KMS-11 (cell line): ENCODE measurements at regions not wholly inside any gene's neighbourhood (a gene's known extent, or its start where the extent isn't known, plus 50 kb on each side); places are given as distances from the start of the nearest gene placed in this dataset.

ENCODE experiments used
- H2AFZ ChIP-seq: fragments of 200-600 bp; sonication (generic); 2 replicates; pipeline ENCODE4 v1.6.1; 2016; ENCODE audit warnings: antibody characterized with exemption, mixed run types, low read depth
- H3K27ac ChIP-seq: fragments of 200-600 bp; sonication (generic); 2 replicates; pipeline ENCODE4 v1.6.1; 2016; ENCODE audit warnings: mild to moderate bottlenecking, mixed run types
- H3K27me3 ChIP-seq: fragments of 200-600 bp; sonication (generic); 2 replicates; pipeline ENCODE4 v1.6.1; 2017; ENCODE audit warnings: mild to moderate bottlenecking, low read depth, mixed run types, moderate library complexity; ENCODE audit not compliant: insufficient read depth
- H3K36me3 ChIP-seq: fragments of 200-600 bp; sonication (generic); 2 replicates; pipeline ENCODE4 v1.6.1; 2017; ENCODE audit warnings: mild to moderate bottlenecking, mixed run types; ENCODE audit not compliant: insufficient read depth
- H3K4me1 ChIP-seq: fragments of 200-600 bp; sonication (generic); 2 replicates; pipeline ENCODE4 v1.6.1; 2016; ENCODE audit warnings: mild to moderate bottlenecking, low read depth, mixed run types; ENCODE audit not compliant: poor library complexity, severe bottlenecking
- H3K4me2 ChIP-seq: fragments of 200-600 bp; sonication (generic); 2 replicates; pipeline ENCODE4 v1.7.0; 2016; ENCODE audit warnings: mild to moderate bottlenecking, mixed run types
- H3K4me3 ChIP-seq: fragments of 200-600 bp; sonication (generic); IDR thresholded peaks from 2 replicates; pipeline ENCODE4 v1.6.1; 2017; ENCODE audit warnings: low read depth, low read length, mixed read lengths; ENCODE audit not compliant: insufficient read depth
- H3K79me2 ChIP-seq: fragments of 200-600 bp; sonication (generic); 2 replicates; pipeline ENCODE4 v1.6.1; 2016; ENCODE audit warnings: low read depth, mixed run types; ENCODE audit not compliant: insufficient read depth
- H3K9ac ChIP-seq: fragments of 200-600 bp; sonication (generic); 2 replicates; pipeline ENCODE4 v1.6.1; 2016; ENCODE audit warnings: mild to moderate bottlenecking, mixed run types
- H4K20me1 ChIP-seq: fragments of 200-600 bp; sonication (generic); 2 replicates; pipeline ENCODE4 v1.6.1; 2016; ENCODE audit warnings: mild to moderate bottlenecking, mixed run types; ENCODE audit not compliant: insufficient read depth
- TF ChIP-seq, protein P1 (sequence below): fragments of 200-600 bp; sonication (generic); conservative IDR thresholded peaks from 2 replicates; pipeline ENCODE4 v1.6.1; 2017; ENCODE audit warnings: low read depth, mild to moderate bottlenecking, antibody characterized with exemption, low read length, moderate library complexity, mixed read lengths

DNA sequence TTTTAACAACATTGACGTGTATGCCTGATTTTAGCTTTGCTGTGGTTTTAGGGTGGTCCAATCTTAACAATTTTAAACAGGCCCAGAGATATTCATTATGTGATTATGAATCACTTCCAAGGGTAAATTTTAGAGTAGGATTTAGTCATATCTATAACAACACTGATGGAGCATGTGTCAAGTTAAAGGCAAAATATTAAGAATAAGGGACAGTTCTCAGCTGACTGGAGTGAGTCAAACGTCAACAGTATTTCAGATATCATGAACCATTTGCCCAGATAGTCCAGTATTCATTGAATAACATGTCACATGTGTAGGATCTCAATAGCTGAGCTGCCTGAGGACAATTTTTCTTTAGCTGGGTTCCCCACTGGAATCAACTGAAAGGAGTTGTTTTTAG, 61.3 kb upstream of the VCX2 start:
- TF ChIP-seq, protein P1, sequence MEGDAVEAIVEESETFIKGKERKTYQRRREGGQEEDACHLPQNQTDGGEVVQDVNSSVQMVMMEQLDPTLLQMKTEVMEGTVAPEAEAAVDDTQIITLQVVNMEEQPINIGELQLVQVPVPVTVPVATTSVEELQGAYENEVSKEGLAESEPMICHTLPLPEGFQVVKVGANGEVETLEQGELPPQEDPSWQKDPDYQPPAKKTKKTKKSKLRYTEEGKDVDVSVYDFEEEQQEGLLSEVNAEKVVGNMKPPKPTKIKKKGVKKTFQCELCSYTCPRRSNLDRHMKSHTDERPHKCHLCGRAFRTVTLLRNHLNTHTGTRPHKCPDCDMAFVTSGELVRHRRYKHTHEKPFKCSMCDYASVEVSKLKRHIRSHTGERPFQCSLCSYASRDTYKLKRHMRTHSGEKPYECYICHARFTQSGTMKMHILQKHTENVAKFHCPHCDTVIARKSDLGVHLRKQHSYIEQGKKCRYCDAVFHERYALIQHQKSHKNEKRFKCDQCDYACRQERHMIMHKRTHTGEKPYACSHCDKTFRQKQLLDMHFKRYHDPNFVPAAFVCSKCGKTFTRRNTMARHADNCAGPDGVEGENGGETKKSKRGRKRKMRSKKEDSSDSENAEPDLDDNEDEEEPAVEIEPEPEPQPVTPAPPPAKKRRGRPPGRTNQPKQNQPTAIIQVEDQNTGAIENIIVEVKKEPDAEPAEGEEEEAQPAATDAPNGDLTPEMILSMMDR: no peak
- H3K4me3 ChIP-seq: no peak overlapping the region
- no peaks in the 10 kb centered on the region for H4K20me1 ChIP-seq
- no peak overlapping the region for H2AFZ ChIP-seq
- H3K27me3 ChIP-seq: no peaks in the 10 kb centered on the region
- H3K4me1 ChIP-seq: no peaks in the 10 kb centered on the region
- no peaks in the 10 kb centered on the region for H3K79me2 ChIP-seq
- no peak overlapping the region for H3K27ac ChIP-seq
- H3K9ac ChIP-seq: no peak overlapping the region
- H3K36me3 ChIP-seq: no peaks in the 10 kb centered on the region
- H3K4me2 ChIP-seq: no peak overlapping the region

DNA sequence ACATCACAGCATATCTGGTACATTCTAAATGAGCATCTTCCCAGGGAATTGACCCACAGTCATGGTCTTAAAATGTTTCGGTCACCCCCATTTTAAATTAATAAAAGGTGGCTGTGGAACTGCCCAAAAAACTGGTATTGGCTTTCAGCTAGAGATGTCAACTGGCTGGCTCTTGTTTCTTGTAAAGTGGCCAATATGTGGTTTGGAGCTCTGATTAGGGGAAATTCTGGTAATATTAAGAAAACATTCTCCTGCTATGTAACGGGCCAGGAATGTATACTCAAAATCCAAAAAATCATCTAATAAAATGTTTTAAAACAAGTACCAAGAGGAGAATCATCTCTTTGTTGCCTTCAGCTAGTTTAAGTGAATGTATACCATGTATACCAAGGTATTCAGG, 62.0 kb upstream of the VCX2 start:
- no peak overlapping the region for H3K9ac ChIP-seq

GRCh38 chrX:8235026-8235425, 64.0 kb upstream of the VCX2 start:
- Histone ChIP-seq H3K27ac (no peak overlapping the region), H3K4me1 (no peaks in the 10 kb centered on the region), H3K36me3 (no peaks in the 10 kb centered on the region), H3K27me3 (no peaks in the 10 kb centered on the region), H4K20me1 (no peaks in the 10 kb centered on the region), H3K9ac (no peak overlapping the region), H3K79me2 (no peaks in the 10 kb centered on the region), H3K4me2 (no peak overlapping the region), H3K4me3 (no peak overlapping the region), H2AFZ (no peak overlapping the region)
- TF ChIP-seq, protein P1: no peak

More for the DNA sequence above, 62.0 kb upstream of the VCX2 start:
- Histone ChIP-seq H3K27me3 (no peaks in the 10 kb centered on the region), H3K4me1 (no peaks in the 10 kb centered on the region), H3K27ac (no peak overlapping the region), H3K4me2 (no peak overlapping the region), H3K36me3 (no peaks in the 10 kb centered on the region), H3K4me3 (no peak overlapping the region), H2AFZ (no peak overlapping the region), H4K20me1 (no peaks in the 10 kb centered on the region), H3K79me2 (no peaks in the 10 kb centered on the region)
- TF ChIP-seq, protein P1: no peak

- Histone ChIP-seq H3K27me3 (no peaks in the 10 kb centered on the region), H3K79me2 (no peaks in the 10 kb centered on the region), H3K4me2 (no peak overlapping the region), H2AFZ (no peak overlapping the region), H3K9ac (no peak overlapping the region), H3K27ac (no peak overlapping the region), H3K4me3 (no peak overlapping the region), H3K36me3 (no peaks in the 10 kb centered on the region), H4K20me1 (no peaks in the 10 kb centered on the region), H3K4me1 (no peaks in the 10 kb centered on the region)
- TF ChIP-seq, protein P1: no peak
These were observed 66.7 kb upstream of the VCX2 start for GRCh38 chrX:8237718-8238117.
